Adrenal gland (tissue), 5 donors: ENCODE measurements at regions not wholly inside any gene's neighbourhood (a gene's known extent, or its start where the extent isn't known, plus 50 kb on each side); places are given as distances from the start of the nearest gene placed in this dataset.

ENCODE experiments used
- POLR2A ChIP-seq, 2 donors: fragments of 450-650 bp; IDR thresholded peaks; one replicate each; pipeline ENCODE4 v1.6.1; 2017; ENCODE audit warnings: antibody characterized with exemption in 2 of 2, mild to moderate bottlenecking in 2 of 2, moderate library complexity in 1 of 2
- TF ChIP-seq, protein P1 (sequence below), 6 experiments: fragments of 450-650 bp in 4 of 6; fragments of 200-600 bp in 2 of 6; sonication (generic) in 1 of 6; IDR thresholded peaks; 1 replicate in 5 of 6; 2 replicates in 1 of 6; pipeline versions ENCODE4 v1.5.1 to v1.8.0; 2016 to 2021; ENCODE audit warnings: antibody characterized with exemption in 6 of 6, mild to moderate bottlenecking in 2 of 6, moderate library complexity in 1 of 6
- donor health status: DM: no; HTN: no; CAD: no.

DNA sequence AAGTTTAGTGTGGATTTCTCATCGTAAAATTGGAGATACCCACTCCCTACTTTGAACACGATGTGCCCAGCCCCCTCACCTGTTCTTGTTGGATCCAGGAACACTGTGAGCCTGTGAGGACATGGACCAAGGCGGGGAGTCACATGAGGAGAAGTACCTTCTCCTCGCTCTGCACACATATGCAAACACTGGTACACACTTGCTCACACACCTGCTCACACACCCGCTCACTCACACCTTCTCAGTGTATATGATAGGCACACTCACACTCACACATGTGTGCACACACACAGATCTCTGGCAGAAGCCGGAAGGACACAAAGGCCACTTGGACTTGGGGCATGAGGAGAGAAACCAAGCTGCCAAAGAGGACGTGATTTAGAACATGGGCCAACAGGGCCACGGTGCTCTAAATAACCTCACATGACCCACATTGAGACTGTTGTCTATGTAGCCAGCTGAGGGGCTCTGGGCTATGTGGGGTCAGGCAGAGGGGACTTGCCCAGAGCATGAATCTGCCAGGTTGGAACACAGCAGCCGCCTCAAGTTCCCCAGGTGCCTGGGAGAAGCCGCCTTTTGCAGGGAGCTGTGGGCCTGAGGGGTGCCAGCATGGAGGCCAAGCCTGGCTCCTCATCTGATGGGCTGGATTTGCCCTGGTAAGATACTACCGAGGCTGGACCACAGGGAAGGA, 283.0 kb upstream of the IRX4 start:
- TF ChIP-seq, protein P1, sequence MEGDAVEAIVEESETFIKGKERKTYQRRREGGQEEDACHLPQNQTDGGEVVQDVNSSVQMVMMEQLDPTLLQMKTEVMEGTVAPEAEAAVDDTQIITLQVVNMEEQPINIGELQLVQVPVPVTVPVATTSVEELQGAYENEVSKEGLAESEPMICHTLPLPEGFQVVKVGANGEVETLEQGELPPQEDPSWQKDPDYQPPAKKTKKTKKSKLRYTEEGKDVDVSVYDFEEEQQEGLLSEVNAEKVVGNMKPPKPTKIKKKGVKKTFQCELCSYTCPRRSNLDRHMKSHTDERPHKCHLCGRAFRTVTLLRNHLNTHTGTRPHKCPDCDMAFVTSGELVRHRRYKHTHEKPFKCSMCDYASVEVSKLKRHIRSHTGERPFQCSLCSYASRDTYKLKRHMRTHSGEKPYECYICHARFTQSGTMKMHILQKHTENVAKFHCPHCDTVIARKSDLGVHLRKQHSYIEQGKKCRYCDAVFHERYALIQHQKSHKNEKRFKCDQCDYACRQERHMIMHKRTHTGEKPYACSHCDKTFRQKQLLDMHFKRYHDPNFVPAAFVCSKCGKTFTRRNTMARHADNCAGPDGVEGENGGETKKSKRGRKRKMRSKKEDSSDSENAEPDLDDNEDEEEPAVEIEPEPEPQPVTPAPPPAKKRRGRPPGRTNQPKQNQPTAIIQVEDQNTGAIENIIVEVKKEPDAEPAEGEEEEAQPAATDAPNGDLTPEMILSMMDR (IDR thresholded peaks at IDR 0.05), result no peak
- TF ChIP-seq POLR2A (IDR thresholded peaks at IDR 0.05), result no peak
